ENCODE measurements at regions not wholly inside any gene's neighbourhood (a gene's known extent, or its start where the extent isn't known, plus 50 kb on each side); places are given as distances from the start of the nearest gene placed in this dataset.

DNA sequence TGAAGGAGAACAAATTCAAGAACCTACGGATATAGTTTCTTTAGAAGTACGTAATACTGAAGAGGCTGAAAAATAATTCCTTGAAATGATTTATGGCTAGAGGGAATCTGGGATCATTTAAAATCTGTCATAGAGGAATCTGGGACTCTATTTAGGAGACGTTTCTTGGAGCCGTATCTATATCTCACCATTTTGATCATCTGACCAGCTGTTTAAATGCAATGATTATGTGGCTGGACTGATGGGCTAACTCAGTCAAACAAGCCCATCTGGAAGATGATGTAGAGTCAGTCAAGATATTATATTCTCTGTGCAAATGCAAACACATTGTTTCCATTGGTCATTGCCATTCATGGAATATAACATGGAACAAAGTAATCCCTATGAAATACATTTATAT is 467.7 kb upstream of the ZFHX3 start:
- CTCF ChIA-PET (ENCODE audit: partially characterized antibody) = no interaction called here
- no peaks in the 10 kb centered on the region for H3K79me2 ChIP-seq (ENCODE audit: control insufficient read depth in 1 of 2, insufficient read depth in 2 of 2, low read length in 2 of 2)
- H2AK5ac ChIP-seq (ENCODE audit: low read depth, low read length) = no peak overlapping the region
- no peak overlapping the region for H3K9ac ChIP-seq (replicated peaks in 1 of 4; ENCODE audit: extremely low read depth in 1 of 4, low read depth in 3 of 4, low read length in 3 of 4)
- no peak overlapping the region for H3K4ac ChIP-seq (replicated peaks; ENCODE audit: insufficient read length, low read depth, low read length)
- no peak overlapping the region for H3K4me2 ChIP-seq (ENCODE audit: insufficient read depth in 1 of 2, low read depth in 2 of 2, low read length in 2 of 2)
- H2AFZ ChIP-seq (ENCODE audit: low read length) = no peak overlapping the region
- H3K23me2 ChIP-seq (ENCODE audit: low read depth, low read length) = no peaks in the 10 kb centered on the region
- WGBS, 2 experiments (ENCODE audit: extremely low coverage in 1 of 2, insufficient coverage in 1 of 2, insufficient read length in 1 of 2, insufficient replicate concordance in 2 of 2, low coverage in 1 of 2, low lambda C conversion rate in 2 of 2, missing lambda C conversion rate in 1 of 2) = 85% methylated on average over 4 of the region's 4 CpGs; no CpG with 5 or more reads in 1 of the 2 experiments
- H2BK15ac ChIP-seq (ENCODE audit: low read length) = no peak overlapping the region
- no peaks in the 10 kb centered on the region for H3K36me3 ChIP-seq (ENCODE audit: control insufficient read depth in 2 of 4, insufficient read depth in 4 of 4, low read length in 3 of 4)
- FAIRE-seq (no peak), DNase-seq (ENCODE audit: low read depth in 1 of 2, low spot score in 2 of 2) (no peak)
- no peaks in the 10 kb centered on the region for H3K27me3 ChIP-seq (replicated peaks in 1 of 4; ENCODE audit: control insufficient read depth in 3 of 4, extremely low read depth in 1 of 4, insufficient read depth in 3 of 4, low read length in 3 of 4)
- no peaks in the 10 kb centered on the region for H4K20me1 ChIP-seq (replicated peaks in 1 of 2; ENCODE audit: control insufficient read depth in 1 of 2, insufficient read depth in 2 of 2, low read length in 2 of 2)
- H2BK5ac ChIP-seq (ENCODE audit: low read depth, low read length) = no peak overlapping the region
- no peaks in the 10 kb centered on the region for H3K79me1 ChIP-seq (ENCODE audit: low read depth, low read length)
- TF ChIP-seq HDAC2 (IDR thresholded peaks at IDR 0.05; ENCODE audit: borderline replicate concordance in 1 of 2, low read depth in 2 of 2, low read length in 2 of 2) (no peak), SUZ12 (IDR thresholded peaks at IDR 0.05; ENCODE audit: low read length) (no peak), ASH2L (IDR thresholded peaks at IDR 0.05; ENCODE audit: low read length) (no peak), SIN3A (conservative IDR thresholded peaks at IDR 0.05 in 1 of 2, IDR thresholded peaks at IDR 0.05 in 1 of 2; ENCODE audit: low read depth in 1 of 2, low read length in 2 of 2) (no peak), SP1 (IDR thresholded peaks at IDR 0.05; ENCODE audit: low read depth, low read length) (no peak), BRCA1 (IDR thresholded peaks at IDR 0.05; ENCODE audit: low read depth, low read length) (no peak), TAF7 (optimal IDR thresholded peaks at IDR 0.05; ENCODE audit: borderline replicate concordance, low read depth, low read length) (no peak), JUND (IDR thresholded peaks at IDR 0.05; ENCODE audit: low read length) (no peak), SP4 (IDR thresholded peaks at IDR 0.05; ENCODE audit: low read length) (no peak), CEBPB (IDR thresholded peaks at IDR 0.05; ENCODE audit: low read depth, low read length) (no peak)
- POLR2A ChIA-PET (ENCODE audit: partially characterized antibody) = no interaction called here
- no peak overlapping the region for H3K56ac ChIP-seq (replicated peaks; ENCODE audit: insufficient read length, low read depth, low read length)
- H2BK20ac ChIP-seq (ENCODE audit: low read length) = no peak overlapping the region
- no peak overlapping the region for H2BK120ac ChIP-seq (replicated peaks; ENCODE audit: low read depth, low read length)
- H3K27ac ChIP-seq (ENCODE audit: low read depth, low read length) = no peak overlapping the region
- H3K18ac ChIP-seq (ENCODE audit: extremely low read depth, low read length) = no peak overlapping the region
- H3K14ac ChIP-seq (ENCODE audit: insufficient read length) = no peak overlapping the region
- no peak overlapping the region for H4K8ac ChIP-seq (ENCODE audit: extremely low read depth, insufficient read depth, low read length)
- no peaks in the 10 kb centered on the region for H3K9me3 ChIP-seq (ENCODE audit: insufficient read depth in 2 of 2, low read depth in 1 of 2, low read length in 1 of 2)
- no peak overlapping the region for H3K4me3 ChIP-seq (ENCODE audit: extremely low read depth in 1 of 4, insufficient read depth in 2 of 4, low read depth in 3 of 4, low read length in 4 of 4)
- H4K5ac ChIP-seq (ENCODE audit: insufficient read length, low read depth, low read length) = no peak overlapping the region
- H3K4me1 ChIP-seq (replicated peaks in 1 of 4; ENCODE audit: control insufficient read depth in 3 of 4, insufficient read depth in 4 of 4, low read length in 3 of 4) = no peaks in the 10 kb centered on the region
- H4K91ac ChIP-seq (replicated peaks; ENCODE audit: insufficient read length, low read length) = no peak overlapping the region
- no peak overlapping the region for H3K23ac ChIP-seq (ENCODE audit: insufficient read length)
- no peak overlapping the region for H2BK12ac ChIP-seq (ENCODE audit: low read depth, low read length)

Data from H1 (cell line).